ENCODE measurements at regions not wholly inside any gene's neighbourhood (a gene's known extent, or its start where the extent isn't known, plus 50 kb on each side); places are given as distances from the start of the nearest gene placed in this dataset.

DNA sequence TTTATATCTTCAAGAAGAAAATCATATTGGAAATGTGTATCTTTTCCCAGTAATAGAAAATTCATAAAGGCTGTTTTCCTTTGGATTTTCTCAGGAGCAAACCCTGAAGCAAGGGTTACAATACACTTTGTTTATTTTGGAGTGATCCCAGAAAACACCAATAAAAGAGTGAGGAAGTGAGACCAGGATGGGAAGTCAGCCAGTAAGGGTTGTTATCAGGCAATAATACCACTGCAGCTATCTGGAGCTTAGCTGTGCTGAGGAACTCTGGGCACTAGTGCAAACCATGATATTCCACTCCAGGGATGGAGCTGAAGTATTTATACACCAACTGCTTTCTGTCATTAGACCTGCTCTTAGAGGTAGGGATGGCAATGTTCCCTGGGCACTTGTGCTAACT lies 1002.3 kb downstream of the FLRT2 start:
- POLR2A ChIA-PET (ENCODE audit: partially characterized antibody): no interaction called here
- Mint-ChIP-seq H3K4me1 (peaks cover 0 to 3% (median 0%) of the 10 kb centered on the region in 4 donors), H3K9me3 (peaks cover 0 to 7% (median 1%) of the 10 kb centered on the region in 8 donors), H3K27me3 (no peaks in the 10 kb centered on the region), H3K4me3 (no peak overlapping the region), H3K27ac (no peak overlapping the region), H3K36me3 (no peaks in the 10 kb centered on the region)
- Histone ChIP-seq H3K9me3 (ENCODE audit: control insufficient read depth in 1 of 2, low read length in 2 of 2) (no peaks in the 10 kb centered on the region), H3K4me1 (ENCODE audit: insufficient read depth, low read length) (no peaks in the 10 kb centered on the region), H3K4me3 (ENCODE audit: low read length in 2 of 2) (no peak overlapping the region), H3K27me3 (ENCODE audit: insufficient read depth, low read length) (no peaks in the 10 kb centered on the region), H3K27ac (ENCODE audit: low read depth, low read length) (no peak overlapping the region), H3K36me3 (ENCODE audit: insufficient read depth, low read length) (no peaks in the 10 kb centered on the region)
- intact Hi-C loops (cut with micrococcal nuclease): no loop called here
- CTCF ChIA-PET (ENCODE audit: partially characterized antibody): no interaction called here
- DNase-seq: no peak

DNA sequence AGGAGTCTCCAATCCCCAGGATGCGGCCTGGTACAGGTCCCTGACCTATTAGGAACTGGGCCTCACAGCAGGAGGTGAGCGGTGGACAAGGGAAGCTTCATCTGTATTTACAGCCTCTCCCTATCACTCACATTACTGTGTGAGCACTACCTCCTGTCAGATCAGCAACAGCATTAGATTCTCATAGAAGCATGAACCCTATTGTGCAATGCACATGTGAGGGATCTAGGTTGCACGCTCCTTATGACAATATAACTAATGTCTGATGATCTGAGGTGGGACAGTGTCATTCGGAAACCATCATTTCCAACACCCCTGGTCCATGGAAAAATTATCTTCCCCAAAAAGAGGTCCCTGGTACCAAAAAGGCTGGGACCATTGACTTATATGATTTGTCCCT lies 1000.5 kb downstream of the FLRT2 start:
- ChIA-PET CTCF (ENCODE audit: partially characterized antibody) (no interaction called here), POLR2A (ENCODE audit: partially characterized antibody) (no interaction called here)
- no peak overlapping the region for H3K27ac ChIP-seq (ENCODE audit: low read depth, low read length)
- Mint-ChIP-seq H3K36me3 (no peaks in the 10 kb centered on the region), H3K27me3 (no peaks in the 10 kb centered on the region), H3K9me3 (peaks cover 0 to 8% (median 3%) of the 10 kb centered on the region in 8 donors), H3K4me1 (peaks cover 0 to 3% (median 0%) of the 10 kb centered on the region in 4 donors), H3K27ac (no peak overlapping the region), H3K4me3 (no peak overlapping the region)
- H3K9me3 ChIP-seq (ENCODE audit: control insufficient read depth in 1 of 2, low read length in 2 of 2): no peaks in the 10 kb centered on the region
- H3K36me3 ChIP-seq (ENCODE audit: insufficient read depth, low read length): no peaks in the 10 kb centered on the region
- no peaks in the 10 kb centered on the region for H3K4me1 ChIP-seq (ENCODE audit: insufficient read depth, low read length)
- no peaks in the 10 kb centered on the region for H3K27me3 ChIP-seq (ENCODE audit: insufficient read depth, low read length)
- intact Hi-C loops (cut with micrococcal nuclease): no loop called here
- DNase-seq: no peak
- no peak overlapping the region for H3K4me3 ChIP-seq (ENCODE audit: low read length in 2 of 2)

DNA sequence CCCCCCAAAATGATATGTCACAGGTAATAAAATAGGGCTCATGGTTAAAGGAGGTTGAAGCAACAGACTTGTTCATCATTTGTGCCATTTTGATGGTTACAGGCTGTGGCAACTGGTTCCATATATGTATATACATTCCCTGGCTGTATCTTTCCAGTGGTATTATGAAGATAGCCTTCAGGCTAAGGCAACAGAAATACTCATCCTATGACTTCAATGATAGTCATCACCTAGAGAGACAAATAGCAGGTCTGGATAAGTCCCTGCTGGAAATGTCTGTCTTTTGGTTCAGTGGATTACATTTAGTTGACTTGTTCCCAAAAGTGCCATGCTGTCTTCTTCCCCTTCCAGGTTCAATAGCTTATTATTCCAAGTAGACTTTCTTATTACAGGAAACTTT lies 997.4 kb downstream of the FLRT2 start:
- no peaks in the 10 kb centered on the region for H3K36me3 Mint-ChIP-seq
- no peaks in the 10 kb centered on the region for H3K4me1 Mint-ChIP-seq
- peaks cover 0 to 8% (median 4%) of the 10 kb centered on the region in 8 donors for H3K9me3 Mint-ChIP-seq
- POLR2A ChIA-PET (ENCODE audit: partially characterized antibody): no interaction called here
- no peak overlapping the region for H3K4me3 Mint-ChIP-seq
- CTCF ChIA-PET (ENCODE audit: partially characterized antibody): no interaction called here
- Histone ChIP-seq H3K4me3 (ENCODE audit: low read length in 2 of 2) (no peak overlapping the region), H3K4me1 (ENCODE audit: insufficient read depth, low read length) (no peaks in the 10 kb centered on the region), H3K36me3 (ENCODE audit: insufficient read depth, low read length) (no peaks in the 10 kb centered on the region), H3K27me3 (ENCODE audit: insufficient read depth, low read length) (no peaks in the 10 kb centered on the region), H3K9me3 (ENCODE audit: control insufficient read depth in 1 of 2, low read length in 2 of 2) (no peaks in the 10 kb centered on the region), H3K27ac (ENCODE audit: low read depth, low read length) (no peak overlapping the region)
- no peaks in the 10 kb centered on the region for H3K27me3 Mint-ChIP-seq
- no peak for DNase-seq
- H3K27ac Mint-ChIP-seq: no peak overlapping the region
- intact Hi-C loops (cut with micrococcal nuclease): no loop called here

DNA sequence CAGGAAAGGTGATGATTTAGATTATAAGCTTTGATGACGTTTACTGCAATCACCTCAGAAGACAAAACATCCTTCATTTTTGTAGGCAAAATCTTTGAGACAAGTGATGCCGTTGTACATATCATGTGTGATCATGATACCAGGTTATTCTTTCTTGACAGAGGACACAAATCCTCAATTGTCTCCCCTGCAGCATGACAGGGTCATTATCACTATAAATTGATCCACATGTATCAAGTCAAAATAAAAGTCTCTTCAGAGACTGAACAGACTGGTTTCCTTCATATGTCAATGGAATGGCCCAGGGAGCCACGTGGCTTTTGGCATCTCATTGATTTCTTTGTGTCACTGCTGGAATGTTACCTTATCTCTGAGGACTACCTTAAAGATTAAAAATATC lies 995.7 kb downstream of the FLRT2 start:
- Histone ChIP-seq H3K4me1 (ENCODE audit: insufficient read depth, low read length) (no peaks in the 10 kb centered on the region), H3K4me3 (ENCODE audit: low read length in 2 of 2) (no peak overlapping the region), H3K36me3 (ENCODE audit: insufficient read depth, low read length) (no peaks in the 10 kb centered on the region), H3K27ac (ENCODE audit: low read depth, low read length) (no peak overlapping the region), H3K27me3 (ENCODE audit: insufficient read depth, low read length) (no peaks in the 10 kb centered on the region), H3K9me3 (ENCODE audit: control insufficient read depth in 1 of 2, low read length in 2 of 2) (no peaks in the 10 kb centered on the region)
- Mint-ChIP-seq H3K9me3 (peaks cover 0 to 7% (median 3%) of the 10 kb centered on the region in 8 donors), H3K4me3 (no peak overlapping the region), H3K36me3 (no peaks in the 10 kb centered on the region), H3K27ac (peak overlapping the region in 1 of 7 donors; percentile 79), H3K4me1 (no peaks in the 10 kb centered on the region), H3K27me3 (no peaks in the 10 kb centered on the region)
- DNase-seq: no peak
- intact Hi-C loops (cut with micrococcal nuclease): no loop called here
- ChIA-PET CTCF (ENCODE audit: partially characterized antibody) (no interaction called here), POLR2A (ENCODE audit: partially characterized antibody) (no interaction called here)

DNA sequence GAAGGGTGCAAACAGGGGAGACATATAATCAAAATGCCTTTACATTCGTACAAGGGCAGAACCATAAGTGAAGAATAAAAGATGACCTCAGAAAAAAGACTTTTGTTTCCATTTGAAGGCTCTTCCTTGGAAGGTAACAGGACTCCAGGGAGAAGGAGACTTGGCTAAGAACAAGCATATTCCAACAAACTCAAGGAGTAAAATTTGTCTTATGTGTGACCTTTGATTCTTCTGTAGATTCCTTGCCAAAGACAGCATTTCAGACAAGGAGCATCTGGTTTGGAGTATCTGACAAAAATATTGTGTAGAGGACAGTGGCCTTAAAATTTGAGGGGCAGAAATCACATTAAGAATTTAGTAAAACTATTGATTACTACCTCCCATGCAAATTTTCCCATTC lies 991.9 kb downstream of the FLRT2 start:
- Histone ChIP-seq H3K27me3 (ENCODE audit: insufficient read depth, low read length) (no peaks in the 10 kb centered on the region), H3K4me1 (ENCODE audit: insufficient read depth, low read length) (no peaks in the 10 kb centered on the region), H3K4me3 (ENCODE audit: low read length in 2 of 2) (no peak overlapping the region), H3K9me3 (ENCODE audit: control insufficient read depth in 1 of 2, low read length in 2 of 2) (no peaks in the 10 kb centered on the region), H3K27ac (ENCODE audit: low read depth, low read length) (no peak overlapping the region), H3K36me3 (ENCODE audit: insufficient read depth, low read length) (no peaks in the 10 kb centered on the region)
- intact Hi-C loops (cut with micrococcal nuclease): no loop called here
- H3K4me3 Mint-ChIP-seq: no peak overlapping the region
- DNase-seq: no peak
- peaks cover 0 to 7% (median 4%) of the 10 kb centered on the region in 8 donors for H3K9me3 Mint-ChIP-seq
- no peaks in the 10 kb centered on the region for H3K36me3 Mint-ChIP-seq
- H3K27me3 Mint-ChIP-seq: no peaks in the 10 kb centered on the region
- CTCF ChIA-PET (ENCODE audit: partially characterized antibody): no interaction called here
- POLR2A ChIA-PET (ENCODE audit: partially characterized antibody): no interaction called here
- no peaks in the 10 kb centered on the region for H3K4me1 Mint-ChIP-seq
- H3K27ac Mint-ChIP-seq: no peak overlapping the region

DNA sequence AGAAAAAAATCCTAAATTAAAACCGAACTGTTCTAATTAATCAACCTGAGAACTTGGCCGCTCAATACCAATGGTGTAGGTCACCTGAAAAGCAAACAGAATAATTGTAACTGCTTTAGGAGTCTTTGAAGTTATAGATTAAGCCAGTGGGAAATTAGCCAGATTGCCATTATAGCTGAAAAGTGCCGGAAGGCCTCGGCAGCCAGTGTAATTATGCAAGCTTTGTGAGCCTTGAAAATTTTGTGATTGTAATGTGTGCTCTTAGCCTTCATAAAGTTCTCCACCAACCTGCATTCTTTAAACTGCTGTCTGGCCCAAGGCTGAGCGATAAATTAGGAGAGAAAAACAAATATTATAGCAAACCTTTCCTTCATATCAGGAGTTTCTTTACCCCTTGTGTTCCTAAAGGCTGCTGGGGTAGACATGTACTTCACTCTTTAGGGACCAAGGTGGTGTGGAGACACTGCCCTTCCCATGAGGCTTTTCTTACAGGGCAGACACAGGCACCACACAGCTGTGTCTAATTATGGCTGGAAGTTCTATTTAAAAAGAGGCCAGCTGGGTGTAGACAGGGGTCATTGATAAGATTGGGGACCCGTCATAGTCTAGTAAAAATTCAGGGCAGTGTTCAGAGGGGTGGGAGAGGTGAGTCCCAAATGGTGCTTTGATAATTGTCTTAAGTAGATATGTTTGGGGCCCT lies 991.2 kb downstream of the FLRT2 start:
- no peaks in the 10 kb centered on the region for H3K4me1 ChIP-seq (ENCODE audit: insufficient read depth, low read length)
- H3K4me3 Mint-ChIP-seq: no peak overlapping the region
- no peaks in the 10 kb centered on the region for H3K27me3 ChIP-seq (ENCODE audit: insufficient read depth, low read length)
- no peak overlapping the region for H3K27ac ChIP-seq (ENCODE audit: low read depth, low read length)
- peaks cover 0 to 5% (median 4%) of the 10 kb centered on the region in 8 donors for H3K9me3 Mint-ChIP-seq
- H3K4me1 Mint-ChIP-seq: no peaks in the 10 kb centered on the region
- H3K36me3 Mint-ChIP-seq: no peaks in the 10 kb centered on the region
- no peak overlapping the region for H3K27ac Mint-ChIP-seq
- CTCF ChIA-PET (ENCODE audit: partially characterized antibody): no interaction called here
- POLR2A ChIA-PET (ENCODE audit: partially characterized antibody): no interaction called here
- no peaks in the 10 kb centered on the region for H3K27me3 Mint-ChIP-seq
- H3K9me3 ChIP-seq (ENCODE audit: control insufficient read depth in 1 of 2, low read length in 2 of 2): no peaks in the 10 kb centered on the region
- DNase-seq: no peak
- intact Hi-C loops (cut with micrococcal nuclease): no loop called here
- no peaks in the 10 kb centered on the region for H3K36me3 ChIP-seq (ENCODE audit: insufficient read depth, low read length)
- H3K4me3 ChIP-seq (ENCODE audit: low read length in 2 of 2): no peak overlapping the region

DNA sequence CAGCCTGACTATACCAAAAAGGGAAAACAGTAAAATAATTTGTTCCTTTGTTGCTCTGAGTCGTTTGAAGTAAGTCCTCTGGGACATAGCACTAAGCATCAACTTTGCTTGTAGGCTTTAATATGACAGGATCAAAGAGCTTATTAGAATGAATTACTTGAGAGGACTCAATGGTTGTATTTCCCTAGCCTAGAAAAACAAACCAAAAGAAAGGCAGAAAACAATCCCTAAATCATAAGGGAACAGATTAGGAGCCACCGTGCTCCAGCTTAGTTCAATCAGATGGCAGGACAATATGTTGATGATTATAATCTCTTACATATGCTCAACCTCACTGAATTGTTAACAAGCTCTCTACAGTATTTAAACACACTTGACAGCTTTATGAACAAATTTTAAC lies 988.4 kb downstream of the FLRT2 start:
- DNase-seq: no peak
- Histone ChIP-seq H3K4me3 (ENCODE audit: low read length in 2 of 2) (no peak overlapping the region), H3K27ac (ENCODE audit: low read depth, low read length) (no peak overlapping the region), H3K9me3 (ENCODE audit: control insufficient read depth in 1 of 2, low read length in 2 of 2) (no peaks in the 10 kb centered on the region), H3K27me3 (ENCODE audit: insufficient read depth, low read length) (no peaks in the 10 kb centered on the region), H3K4me1 (ENCODE audit: insufficient read depth, low read length) (no peaks in the 10 kb centered on the region), H3K36me3 (ENCODE audit: insufficient read depth, low read length) (no peaks in the 10 kb centered on the region)
- Mint-ChIP-seq H3K4me1 (no peaks in the 10 kb centered on the region), H3K36me3 (no peaks in the 10 kb centered on the region), H3K9me3 (peaks cover 0 to 6% (median 4%) of the 10 kb centered on the region in 8 donors), H3K27me3 (no peaks in the 10 kb centered on the region), H3K4me3 (no peak overlapping the region), H3K27ac (no peak overlapping the region)
- CTCF ChIA-PET (ENCODE audit: partially characterized antibody): no interaction called here
- intact Hi-C loops (cut with micrococcal nuclease): no loop called here
- POLR2A ChIA-PET (ENCODE audit: partially characterized antibody): no interaction called here

DNA sequence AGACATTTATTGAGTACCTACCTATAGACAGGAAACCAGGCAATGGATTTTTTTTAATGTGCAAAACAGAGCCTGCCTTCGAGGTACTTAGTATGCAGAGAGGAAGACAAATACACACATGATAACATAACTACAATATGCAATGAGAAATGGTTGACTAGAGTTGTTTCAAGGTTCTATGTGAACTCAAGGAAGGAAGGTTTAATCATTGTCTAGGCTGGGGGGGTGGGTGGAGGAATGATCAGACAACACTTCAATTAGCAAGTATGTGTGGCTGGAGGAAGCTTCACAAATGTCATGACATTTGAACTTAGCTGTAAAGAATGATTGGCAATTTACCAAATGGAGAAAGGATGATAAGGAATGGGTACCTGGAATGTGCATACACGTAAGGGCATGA lies 985.3 kb downstream of the FLRT2 start:
- Mint-ChIP-seq H3K36me3 (no peaks in the 10 kb centered on the region), H3K27ac (no peak overlapping the region), H3K9me3 (peaks cover 0 to 8% (median 5%) of the 10 kb centered on the region in 8 donors), H3K4me1 (no peaks in the 10 kb centered on the region), H3K4me3 (no peak overlapping the region), H3K27me3 (no peaks in the 10 kb centered on the region)
- Histone ChIP-seq H3K9me3 (ENCODE audit: control insufficient read depth in 1 of 2, low read length in 2 of 2) (no peaks in the 10 kb centered on the region), H3K27me3 (ENCODE audit: insufficient read depth, low read length) (no peaks in the 10 kb centered on the region), H3K4me1 (ENCODE audit: insufficient read depth, low read length) (no peaks in the 10 kb centered on the region), H3K27ac (ENCODE audit: low read depth, low read length) (no peak overlapping the region), H3K4me3 (ENCODE audit: low read length in 2 of 2) (no peak overlapping the region), H3K36me3 (ENCODE audit: insufficient read depth, low read length) (no peaks in the 10 kb centered on the region)
- intact Hi-C loops (cut with micrococcal nuclease): no loop called here
- DNase-seq: no peak
- CTCF ChIA-PET (ENCODE audit: partially characterized antibody): no interaction called here
- POLR2A ChIA-PET (ENCODE audit: partially characterized antibody): no interaction called here
